GM19467 (cell line): ENCODE measurements at regions not wholly inside any gene's neighbourhood (a gene's known extent, or its start where the extent isn't known, plus 50 kb on each side); places are given as distances from the start of the nearest gene placed in this dataset.

Experiments
- ATAC-seq: cut with Tn5 transposase; IDR thresholded peaks from one replicate; pipeline ENCODE4 v1.9.1; 2021; ENCODE audit warnings: mild to moderate bottlenecking, moderate library complexity; ENCODE audit not compliant: unreplicated experiment

- no peak for ATAC-seq
Observed at GRCh38 chr16:6341981-6342380, 990.7 kb upstream of the RBFOX1 start.

- no peak for ATAC-seq
Observed at GRCh38 chr16:6335072-6335471, 997.6 kb upstream of the RBFOX1 start.

- ATAC-seq = no peak
Observed at GRCh38 chr16:6331770-6332169, 1000.9 kb upstream of the RBFOX1 start.

- ATAC-seq = no peak
Observed at GRCh38 chr16:6317934-6318333, 1014.7 kb upstream of the RBFOX1 start.

GRCh38 chr16:6309271-6309670, 1023.4 kb upstream of the RBFOX1 start:
- ATAC-seq = no peak

- ATAC-seq = no peak
Observed at GRCh38 chr16:6308176-6308575, 1024.5 kb upstream of the RBFOX1 start.

GRCh38 chr16:6300523-6300922, 1032.1 kb upstream of the RBFOX1 start:
- no peak for ATAC-seq

- ATAC-seq = no peak
Observed at GRCh38 chr16:6297666-6298410, 1034.8 kb upstream of the RBFOX1 start.

- ATAC-seq = no peak
Observed at GRCh38 chr16:6286176-6286575, 1046.5 kb upstream of the RBFOX1 start.

- no peak for ATAC-seq
Observed at GRCh38 chr16:6284731-6285130, 1047.9 kb upstream of the RBFOX1 start.

- no peak for ATAC-seq
Observed at GRCh38 chr16:6281994-6282393, 1050.7 kb upstream of the RBFOX1 start.

GRCh38 chr16:6281274-6281673, 1051.4 kb upstream of the RBFOX1 start:
- ATAC-seq = no peak

GRCh38 chr16:6280055-6280454, 1052.6 kb upstream of the RBFOX1 start:
- no peak for ATAC-seq

GRCh38 chr16:6279286-6279685, 1053.4 kb upstream of the RBFOX1 start:
- no peak for ATAC-seq

- ATAC-seq = no peak
Observed at GRCh38 chr16:6274351-6274750, 1058.3 kb upstream of the RBFOX1 start.

- ATAC-seq = no peak
Observed at GRCh38 chr16:6267682-6268081, 1065.0 kb upstream of the RBFOX1 start.

GRCh38 chr16:6266703-6267102, 1065.9 kb upstream of the RBFOX1 start:
- no peak for ATAC-seq

- no peak for ATAC-seq
Observed at GRCh38 chr16:6265968-6266367, 1066.7 kb upstream of the RBFOX1 start.

- no peak for ATAC-seq
Observed at GRCh38 chr16:6258056-6258455, 1074.6 kb upstream of the RBFOX1 start.

- no peak for ATAC-seq
Observed at GRCh38 chr16:6252541-6252940, 1080.1 kb upstream of the RBFOX1 start.

GRCh38 chr16:6250511-6250910, 1082.1 kb upstream of the RBFOX1 start:
- no peak for ATAC-seq

GRCh38 chr16:6249863-6250262, 1082.8 kb upstream of the RBFOX1 start:
- no peak for ATAC-seq

- ATAC-seq = no peak
Observed at GRCh38 chr16:6248199-6248598, 1084.4 kb upstream of the RBFOX1 start.
